ENCODE measurements at regions not wholly inside any gene's neighbourhood (a gene's known extent, or its start where the extent isn't known, plus 50 kb on each side); places are given as distances from the start of the nearest gene placed in this dataset.
"Not testable (repeated sequence)": the region's sequence is repeated elsewhere in the genome, so short reads cannot be mapped to it uniquely, and the experiment has no call there.

DNA sequence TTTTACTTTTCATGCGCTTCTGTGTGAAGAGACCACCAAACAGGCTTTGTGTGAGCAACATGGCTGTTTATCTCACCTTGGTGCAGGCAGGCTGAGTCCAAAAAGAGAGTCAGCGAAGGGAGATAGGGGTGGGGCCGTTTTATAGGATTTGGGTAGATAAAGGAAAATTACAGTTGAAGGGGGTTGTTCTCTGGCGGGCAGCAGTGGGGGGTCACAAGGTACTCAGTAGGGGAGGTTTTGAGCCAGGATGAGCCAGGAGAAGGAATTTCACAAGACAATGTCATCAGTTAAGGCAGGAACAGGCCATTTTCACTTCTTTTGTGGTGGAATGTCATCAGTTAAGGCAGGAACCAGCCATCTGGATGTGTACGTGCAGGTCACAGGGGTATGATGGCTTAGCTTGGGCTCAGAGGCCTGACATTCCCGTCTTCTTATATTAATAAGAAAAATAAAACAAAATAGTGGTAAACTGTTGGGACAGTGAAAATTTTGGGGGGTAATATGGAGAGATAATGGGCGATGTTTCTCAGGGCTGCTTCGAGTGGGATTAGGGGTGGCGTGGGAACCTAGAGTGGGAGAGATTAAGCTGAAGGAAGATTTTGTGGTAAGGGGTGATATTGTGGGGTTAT is 670.0 kb downstream of the SUCLG1 start:
- TF ChIP-seq, protein P1, sequence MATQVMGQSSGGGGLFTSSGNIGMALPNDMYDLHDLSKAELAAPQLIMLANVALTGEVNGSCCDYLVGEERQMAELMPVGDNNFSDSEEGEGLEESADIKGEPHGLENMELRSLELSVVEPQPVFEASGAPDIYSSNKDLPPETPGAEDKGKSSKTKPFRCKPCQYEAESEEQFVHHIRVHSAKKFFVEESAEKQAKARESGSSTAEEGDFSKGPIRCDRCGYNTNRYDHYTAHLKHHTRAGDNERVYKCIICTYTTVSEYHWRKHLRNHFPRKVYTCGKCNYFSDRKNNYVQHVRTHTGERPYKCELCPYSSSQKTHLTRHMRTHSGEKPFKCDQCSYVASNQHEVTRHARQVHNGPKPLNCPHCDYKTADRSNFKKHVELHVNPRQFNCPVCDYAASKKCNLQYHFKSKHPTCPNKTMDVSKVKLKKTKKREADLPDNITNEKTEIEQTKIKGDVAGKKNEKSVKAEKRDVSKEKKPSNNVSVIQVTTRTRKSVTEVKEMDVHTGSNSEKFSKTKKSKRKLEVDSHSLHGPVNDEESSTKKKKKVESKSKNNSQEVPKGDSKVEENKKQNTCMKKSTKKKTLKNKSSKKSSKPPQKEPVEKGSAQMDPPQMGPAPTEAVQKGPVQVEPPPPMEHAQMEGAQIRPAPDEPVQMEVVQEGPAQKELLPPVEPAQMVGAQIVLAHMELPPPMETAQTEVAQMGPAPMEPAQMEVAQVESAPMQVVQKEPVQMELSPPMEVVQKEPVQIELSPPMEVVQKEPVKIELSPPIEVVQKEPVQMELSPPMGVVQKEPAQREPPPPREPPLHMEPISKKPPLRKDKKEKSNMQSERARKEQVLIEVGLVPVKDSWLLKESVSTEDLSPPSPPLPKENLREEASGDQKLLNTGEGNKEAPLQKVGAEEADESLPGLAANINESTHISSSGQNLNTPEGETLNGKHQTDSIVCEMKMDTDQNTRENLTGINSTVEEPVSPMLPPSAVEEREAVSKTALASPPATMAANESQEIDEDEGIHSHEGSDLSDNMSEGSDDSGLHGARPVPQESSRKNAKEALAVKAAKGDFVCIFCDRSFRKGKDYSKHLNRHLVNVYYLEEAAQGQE (IDR thresholded peaks at IDR 0.05; ENCODE audit: insufficient read depth in 1 of 2, low read depth in 2 of 2, low read length in 1 of 2): not testable (repeated sequence)
- TF ChIP-seq, protein P2, sequence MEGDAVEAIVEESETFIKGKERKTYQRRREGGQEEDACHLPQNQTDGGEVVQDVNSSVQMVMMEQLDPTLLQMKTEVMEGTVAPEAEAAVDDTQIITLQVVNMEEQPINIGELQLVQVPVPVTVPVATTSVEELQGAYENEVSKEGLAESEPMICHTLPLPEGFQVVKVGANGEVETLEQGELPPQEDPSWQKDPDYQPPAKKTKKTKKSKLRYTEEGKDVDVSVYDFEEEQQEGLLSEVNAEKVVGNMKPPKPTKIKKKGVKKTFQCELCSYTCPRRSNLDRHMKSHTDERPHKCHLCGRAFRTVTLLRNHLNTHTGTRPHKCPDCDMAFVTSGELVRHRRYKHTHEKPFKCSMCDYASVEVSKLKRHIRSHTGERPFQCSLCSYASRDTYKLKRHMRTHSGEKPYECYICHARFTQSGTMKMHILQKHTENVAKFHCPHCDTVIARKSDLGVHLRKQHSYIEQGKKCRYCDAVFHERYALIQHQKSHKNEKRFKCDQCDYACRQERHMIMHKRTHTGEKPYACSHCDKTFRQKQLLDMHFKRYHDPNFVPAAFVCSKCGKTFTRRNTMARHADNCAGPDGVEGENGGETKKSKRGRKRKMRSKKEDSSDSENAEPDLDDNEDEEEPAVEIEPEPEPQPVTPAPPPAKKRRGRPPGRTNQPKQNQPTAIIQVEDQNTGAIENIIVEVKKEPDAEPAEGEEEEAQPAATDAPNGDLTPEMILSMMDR (IDR thresholded peaks at IDR 0.05): not testable (repeated sequence)
- not testable (repeated sequence) for TF ChIP-seq POLR2AphosphoS5 (IDR thresholded peaks at IDR 0.05; ENCODE audit: low read depth, low read length)

All from Panc1 (cell line).